ENCODE measurements at regions not wholly inside any gene's neighbourhood (a gene's known extent, or its start where the extent isn't known, plus 50 kb on each side); places are given as distances from the start of the nearest gene placed in this dataset.

- TF ChIP-seq HMGXB3 (CRISPR knock-in tag; IDR thresholded peaks at IDR 0.05; ENCODE audit: borderline replicate concordance) = 0 out of 2 replicates have a peak, but pooled peaks have one; percentile 31
- TF ChIP-seq SNRNP70 (IDR thresholded peaks at IDR 0.05; ENCODE audit: low read depth, low read length) = no peak
- peak; percentile 79; the same call in 1 of the 2 replicates for TF ChIP-seq SMAD3 (CRISPR knock-in tag; IDR thresholded peaks at IDR 0.05)
- peak; percentile 81 for TF ChIP-seq HNF4G (IDR thresholded peaks at IDR 0.05; ENCODE audit: borderline replicate concordance, low read depth, low read length)
- TF ChIP-seq HNF4G (CRISPR knock-in tag; IDR thresholded peaks at IDR 0.05; ENCODE audit: borderline replicate concordance, low read depth) = peak; percentile 70; the same call in 1 of the 2 replicates
- TF ChIP-seq ZMAT5 (CRISPR knock-in tag; IDR thresholded peaks at IDR 0.05; ENCODE audit: borderline replicate concordance, low read depth) = no peak
- TF ChIP-seq RARA (CRISPR knock-in tag; IDR thresholded peaks at IDR 0.05) = peak; percentile 99
- TF ChIP-seq, protein P1, sequence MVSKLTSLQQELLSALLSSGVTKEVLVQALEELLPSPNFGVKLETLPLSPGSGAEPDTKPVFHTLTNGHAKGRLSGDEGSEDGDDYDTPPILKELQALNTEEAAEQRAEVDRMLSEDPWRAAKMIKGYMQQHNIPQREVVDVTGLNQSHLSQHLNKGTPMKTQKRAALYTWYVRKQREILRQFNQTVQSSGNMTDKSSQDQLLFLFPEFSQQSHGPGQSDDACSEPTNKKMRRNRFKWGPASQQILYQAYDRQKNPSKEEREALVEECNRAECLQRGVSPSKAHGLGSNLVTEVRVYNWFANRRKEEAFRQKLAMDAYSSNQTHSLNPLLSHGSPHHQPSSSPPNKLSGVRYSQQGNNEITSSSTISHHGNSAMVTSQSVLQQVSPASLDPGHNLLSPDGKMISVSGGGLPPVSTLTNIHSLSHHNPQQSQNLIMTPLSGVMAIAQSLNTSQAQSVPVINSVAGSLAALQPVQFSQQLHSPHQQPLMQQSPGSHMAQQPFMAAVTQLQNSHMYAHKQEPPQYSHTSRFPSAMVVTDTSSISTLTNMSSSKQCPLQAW (CRISPR knock-in tag; IDR thresholded peaks at IDR 0.05) = peak; percentile 68; the same call in 1 of the 2 replicates
- TF ChIP-seq BRCA1 (CRISPR knock-in tag; IDR thresholded peaks at IDR 0.05) = no peak
- TF ChIP-seq ZNF260 (CRISPR knock-in tag; IDR thresholded peaks at IDR 0.05; ENCODE audit: borderline replicate concordance, low read depth) = no peak
- TF ChIP-seq ZBTB10 (CRISPR knock-in tag; IDR thresholded peaks at IDR 0.05; ENCODE audit: borderline replicate concordance) = peak; percentile 51; the same call in 1 of the 2 replicates
- TF ChIP-seq WIZ (CRISPR knock-in tag; IDR thresholded peaks at IDR 0.05) = peak; percentile 61; the same call in 1 of the 2 replicates
- TF ChIP-seq, protein P2, sequence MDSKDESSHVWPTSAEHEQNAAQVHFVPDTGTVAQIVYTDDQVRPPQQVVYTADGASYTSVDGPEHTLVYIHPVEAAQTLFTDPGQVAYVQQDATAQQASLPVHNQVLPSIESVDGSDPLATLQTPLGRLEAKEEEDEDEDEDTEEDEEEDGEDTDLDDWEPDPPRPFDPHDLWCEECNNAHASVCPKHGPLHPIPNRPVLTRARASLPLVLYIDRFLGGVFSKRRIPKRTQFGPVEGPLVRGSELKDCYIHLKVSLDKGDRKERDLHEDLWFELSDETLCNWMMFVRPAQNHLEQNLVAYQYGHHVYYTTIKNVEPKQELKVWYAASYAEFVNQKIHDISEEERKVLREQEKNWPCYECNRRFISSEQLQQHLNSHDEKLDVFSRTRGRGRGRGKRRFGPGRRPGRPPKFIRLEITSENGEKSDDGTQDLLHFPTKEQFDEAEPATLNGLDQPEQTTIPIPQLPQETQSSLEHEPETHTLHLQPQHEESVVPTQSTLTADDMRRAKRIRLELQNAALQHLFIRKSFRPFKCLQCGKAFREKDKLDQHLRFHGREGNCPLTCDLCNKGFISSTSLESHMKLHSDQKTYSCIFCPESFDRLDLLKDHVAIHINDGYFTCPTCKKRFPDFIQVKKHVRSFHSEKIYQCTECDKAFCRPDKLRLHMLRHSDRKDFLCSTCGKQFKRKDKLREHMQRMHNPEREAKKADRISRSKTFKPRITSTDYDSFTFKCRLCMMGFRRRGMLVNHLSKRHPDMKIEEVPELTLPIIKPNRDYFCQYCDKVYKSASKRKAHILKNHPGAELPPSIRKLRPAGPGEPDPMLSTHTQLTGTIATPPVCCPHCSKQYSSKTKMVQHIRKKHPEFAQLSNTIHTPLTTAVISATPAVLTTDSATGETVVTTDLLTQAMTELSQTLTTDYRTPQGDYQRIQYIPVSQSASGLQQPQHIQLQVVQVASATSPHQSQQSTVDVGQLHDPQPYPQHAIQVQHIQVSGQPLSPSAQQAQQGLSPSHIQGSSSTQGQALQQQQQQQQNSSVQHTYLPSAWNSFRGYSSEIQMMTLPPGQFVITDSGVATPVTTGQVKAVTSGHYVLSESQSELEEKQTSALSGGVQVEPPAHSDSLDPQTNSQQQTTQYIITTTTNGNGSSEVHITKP (CRISPR knock-in tag; IDR thresholded peaks at IDR 0.05; ENCODE audit: low read depth) = peak; percentile 71
- TF ChIP-seq HMG20B (CRISPR knock-in tag; conservative IDR thresholded peaks at IDR 0.05) = peak; percentile 81
- TF ChIP-seq ZNF556 (CRISPR knock-in tag; IDR thresholded peaks at IDR 0.05; ENCODE audit: borderline replicate concordance) = peak; percentile 41; the same call in 1 of the 2 replicates
- peak; percentile 72; the same call in 1 of the 2 replicates for TF ChIP-seq SALL2 (CRISPR knock-in tag; IDR thresholded peaks at IDR 0.05)
Measured at GRCh38 chr21:15210235-15210678, 145.5 kb upstream of the NRIP1 start (continued).
